ENCODE measurements at regions not wholly inside any gene's neighbourhood (a gene's known extent, or its start where the extent isn't known, plus 50 kb on each side); places are given as distances from the start of the nearest gene placed in this dataset.

GRCh38 chr5:174426388-174426787 lies 298.0 kb upstream of the MSX2 start:
- TF ChIP-seq CTCF (IDR thresholded peaks at IDR 0.05) = no peak
- no peak for TF ChIP-seq POLR2AphosphoS5 (IDR thresholded peaks at IDR 0.05)
